ENCODE measurements at regions not wholly inside any gene's neighbourhood (a gene's known extent, or its start where the extent isn't known, plus 50 kb on each side); places are given as distances from the start of the nearest gene placed in this dataset.

DNA sequence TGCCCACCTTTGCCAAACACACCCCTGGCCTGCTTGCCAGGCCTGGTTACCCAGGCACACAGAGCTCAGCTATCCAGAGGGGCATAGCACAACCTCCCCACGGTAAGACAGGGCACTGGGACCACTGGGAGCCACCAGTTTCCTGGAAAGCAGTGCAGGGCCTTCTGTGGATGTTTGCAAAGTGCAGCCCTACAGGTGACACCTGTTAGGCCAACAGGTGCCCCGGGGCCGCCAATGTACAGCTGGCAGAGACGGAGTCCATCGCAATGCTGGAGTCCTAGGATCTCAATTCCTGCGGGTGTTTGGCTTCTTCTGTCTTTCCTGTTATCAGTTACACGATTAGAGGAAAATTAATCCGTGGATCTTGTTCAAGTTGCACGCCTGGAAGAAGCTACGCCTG, 94.9 kb downstream of the NPTX2 start:
- H3K9me3 ChIP-seq, result no peaks in the 10 kb centered on the region
- TF ChIP-seq, protein P1, sequence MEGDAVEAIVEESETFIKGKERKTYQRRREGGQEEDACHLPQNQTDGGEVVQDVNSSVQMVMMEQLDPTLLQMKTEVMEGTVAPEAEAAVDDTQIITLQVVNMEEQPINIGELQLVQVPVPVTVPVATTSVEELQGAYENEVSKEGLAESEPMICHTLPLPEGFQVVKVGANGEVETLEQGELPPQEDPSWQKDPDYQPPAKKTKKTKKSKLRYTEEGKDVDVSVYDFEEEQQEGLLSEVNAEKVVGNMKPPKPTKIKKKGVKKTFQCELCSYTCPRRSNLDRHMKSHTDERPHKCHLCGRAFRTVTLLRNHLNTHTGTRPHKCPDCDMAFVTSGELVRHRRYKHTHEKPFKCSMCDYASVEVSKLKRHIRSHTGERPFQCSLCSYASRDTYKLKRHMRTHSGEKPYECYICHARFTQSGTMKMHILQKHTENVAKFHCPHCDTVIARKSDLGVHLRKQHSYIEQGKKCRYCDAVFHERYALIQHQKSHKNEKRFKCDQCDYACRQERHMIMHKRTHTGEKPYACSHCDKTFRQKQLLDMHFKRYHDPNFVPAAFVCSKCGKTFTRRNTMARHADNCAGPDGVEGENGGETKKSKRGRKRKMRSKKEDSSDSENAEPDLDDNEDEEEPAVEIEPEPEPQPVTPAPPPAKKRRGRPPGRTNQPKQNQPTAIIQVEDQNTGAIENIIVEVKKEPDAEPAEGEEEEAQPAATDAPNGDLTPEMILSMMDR (IDR thresholded peaks at IDR 0.05), result no peak
- TF ChIP-seq POLR2A (IDR thresholded peaks at IDR 0.05) (no peak), EP300 (IDR thresholded peaks at IDR 0.05) (no peak)
- no peaks in the 10 kb centered on the region for H3K36me3 ChIP-seq
- H3K4me1 ChIP-seq (ENCODE audit: insufficient read depth), result no peaks in the 10 kb centered on the region
- no peak for DNase-seq
- no peak overlapping the region for H3K4me3 ChIP-seq
- 81 to 86% (median 81%) methylated on average over 10 of the region's 10 CpGs for WGBS, 3 donors
- intact Hi-C loops (cut with DNase I), result no loop called here
- H3K27ac ChIP-seq, result no peak overlapping the region
- no peaks in the 10 kb centered on the region for H3K27me3 ChIP-seq

DNA sequence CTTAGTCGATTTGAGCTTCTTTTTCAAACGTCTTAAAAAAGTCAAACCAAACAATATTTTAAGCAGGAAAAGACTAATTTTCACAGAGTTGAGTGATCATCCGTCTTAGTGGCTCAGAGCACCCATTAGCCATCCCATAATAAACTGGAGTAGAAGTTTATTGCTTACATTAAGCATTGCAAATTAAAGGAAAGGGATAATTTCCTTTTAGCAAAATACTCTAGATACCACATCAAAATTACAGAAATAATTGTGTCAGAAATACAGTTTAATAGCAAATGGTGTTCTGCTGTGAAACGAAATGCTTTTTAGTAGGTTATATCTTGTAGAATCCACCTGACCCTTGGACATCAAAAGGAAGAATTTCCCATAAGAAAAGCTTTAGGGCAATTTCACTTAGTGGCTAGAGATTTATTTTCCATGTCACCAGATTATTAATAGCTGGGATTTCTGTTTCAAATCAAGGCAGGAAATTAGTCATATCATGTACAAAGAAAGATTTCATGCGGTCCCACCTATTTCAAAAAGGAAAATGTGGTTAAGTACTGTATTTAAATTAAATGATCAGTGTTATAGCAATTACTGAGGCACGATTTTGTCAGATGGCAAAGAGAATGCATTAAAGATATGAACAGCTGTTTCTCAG, 96.2 kb downstream of the NPTX2 start:
- 50 to 56% (median 52%) methylated on average over 6 of the region's 6 CpGs for WGBS, 3 donors
- Histone ChIP-seq H3K27me3 (no peaks in the 10 kb centered on the region), H3K36me3 (no peaks in the 10 kb centered on the region), H3K4me3 (no peak overlapping the region), H3K27ac (no peak overlapping the region), H3K4me1 (ENCODE audit: insufficient read depth) (no peaks in the 10 kb centered on the region), H3K9me3 (no peaks in the 10 kb centered on the region)
- TF ChIP-seq, protein P1 (IDR thresholded peaks at IDR 0.05), result no peak
- TF ChIP-seq EP300 (IDR thresholded peaks at IDR 0.05) (no peak), POLR2A (IDR thresholded peaks at IDR 0.05) (no peak)
- no peak for DNase-seq
- intact Hi-C loops (cut with DNase I), result no loop called here

DNA sequence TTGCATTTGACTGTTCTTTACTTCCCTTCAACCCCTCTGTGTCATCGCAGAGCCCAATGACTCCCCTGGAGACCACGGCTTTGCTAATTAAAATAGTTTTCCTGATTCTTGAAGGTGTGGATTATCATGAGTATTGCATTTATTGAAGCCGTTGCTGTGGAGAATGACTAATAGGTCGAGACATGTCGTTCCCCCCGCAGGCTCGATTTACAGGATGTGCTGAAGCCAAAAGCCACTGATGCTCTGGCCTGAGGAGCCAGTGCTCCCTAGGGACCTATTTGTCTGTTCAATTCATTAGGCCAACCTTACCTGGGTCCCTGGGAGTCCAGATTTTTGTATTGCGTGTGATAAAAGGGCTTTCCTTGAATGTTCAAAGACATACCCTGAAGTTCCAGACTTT, 102.3 kb downstream of the NPTX2 start:
- TF ChIP-seq EP300 (IDR thresholded peaks at IDR 0.05) (no peak), POLR2A (IDR thresholded peaks at IDR 0.05) (no peak)
- H3K27me3 ChIP-seq, result no peaks in the 10 kb centered on the region
- H3K27ac ChIP-seq, result no peak overlapping the region
- no peaks in the 10 kb centered on the region for H3K4me1 ChIP-seq (ENCODE audit: insufficient read depth)
- intact Hi-C loops (cut with DNase I), result no loop called here
- no peak for DNase-seq
- no peak overlapping the region for H3K4me3 ChIP-seq
- H3K9me3 ChIP-seq, result peaks cover 0 to 3% of the 10 kb centered on the region in 2 donors
- no peaks in the 10 kb centered on the region for H3K36me3 ChIP-seq
- 67 to 71% (median 69%) methylated on average over 8 of the region's 8 CpGs for WGBS, 3 donors

DNA sequence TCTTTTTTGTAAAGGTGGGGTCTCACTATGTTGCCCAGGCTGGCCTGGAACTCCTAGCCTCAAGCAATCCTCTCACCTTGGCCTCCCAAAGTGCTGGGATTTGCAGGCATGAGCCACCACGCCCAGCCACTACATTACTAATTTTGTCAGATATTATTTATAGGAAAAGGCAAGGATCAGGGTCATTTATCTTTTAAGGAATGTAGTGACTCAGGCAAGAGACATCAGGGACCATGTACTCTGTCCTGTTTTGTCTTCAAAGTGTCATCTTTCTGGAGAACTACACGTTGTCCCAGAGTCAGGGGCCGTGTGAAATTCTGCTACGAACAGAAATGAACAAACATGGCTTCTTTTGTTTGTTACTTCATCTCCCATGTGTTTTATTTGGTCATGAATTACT, 105.3 kb downstream of the NPTX2 start:
- H3K27ac ChIP-seq, result no peak overlapping the region
- no peak overlapping the region for H3K4me3 ChIP-seq
- H3K27me3 ChIP-seq, result no peaks in the 10 kb centered on the region
- intact Hi-C loops (cut with DNase I), result no loop called here
- TF ChIP-seq EP300 (IDR thresholded peaks at IDR 0.05), result no peak
- TF ChIP-seq, protein P1 (IDR thresholded peaks at IDR 0.05), result no peak
- TF ChIP-seq POLR2A (IDR thresholded peaks at IDR 0.05), result no peak
- H3K9me3 ChIP-seq, result peaks cover 0 to 3% of the 10 kb centered on the region in 2 donors
- H3K36me3 ChIP-seq, result no peaks in the 10 kb centered on the region
- no peaks in the 10 kb centered on the region for H3K4me1 ChIP-seq (ENCODE audit: insufficient read depth)
- WGBS, 3 donors, result 36 to 46% (median 42%) methylated on average over 4 of the region's 4 CpGs
- DNase-seq, result no peak

DNA sequence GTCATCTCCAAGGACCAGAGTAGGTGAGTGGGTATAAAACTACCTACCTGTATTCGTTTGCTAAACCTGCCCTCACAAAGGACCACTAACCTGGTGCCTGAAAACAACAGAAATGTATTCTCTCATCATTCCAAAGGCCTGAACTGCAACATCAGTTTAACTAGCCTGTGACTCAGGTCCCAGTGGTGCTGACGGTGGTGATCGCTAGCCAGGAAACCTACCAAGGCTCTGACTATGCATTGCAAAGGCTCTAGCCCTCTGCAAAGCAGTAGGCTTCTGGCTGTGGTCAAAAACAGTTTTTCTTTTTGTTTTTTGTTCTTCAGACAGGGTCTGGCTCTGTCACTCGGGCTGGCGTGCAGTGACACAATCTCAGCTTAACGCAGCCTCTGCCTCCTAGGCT, 107.5 kb downstream of the NPTX2 start:
- no peak overlapping the region for H3K27ac ChIP-seq
- intact Hi-C loops (cut with DNase I), result no loop called here
- WGBS, 3 donors, result 70 to 75% (median 73%) methylated on average over 6 of the region's 6 CpGs
- no peak for DNase-seq
- no peaks in the 10 kb centered on the region for H3K27me3 ChIP-seq
- H3K4me3 ChIP-seq, result no peak overlapping the region
- no peaks in the 10 kb centered on the region for H3K36me3 ChIP-seq
- peaks cover 0 to 3% of the 10 kb centered on the region in 2 donors for H3K9me3 ChIP-seq
- H3K4me1 ChIP-seq (ENCODE audit: insufficient read depth), result no peaks in the 10 kb centered on the region
- TF ChIP-seq, protein P1 (IDR thresholded peaks at IDR 0.05), result no peak
